ENCODE measurements at regions not wholly inside any gene's neighbourhood (a gene's known extent, or its start where the extent isn't known, plus 50 kb on each side); places are given as distances from the start of the nearest gene placed in this dataset.

DNA sequence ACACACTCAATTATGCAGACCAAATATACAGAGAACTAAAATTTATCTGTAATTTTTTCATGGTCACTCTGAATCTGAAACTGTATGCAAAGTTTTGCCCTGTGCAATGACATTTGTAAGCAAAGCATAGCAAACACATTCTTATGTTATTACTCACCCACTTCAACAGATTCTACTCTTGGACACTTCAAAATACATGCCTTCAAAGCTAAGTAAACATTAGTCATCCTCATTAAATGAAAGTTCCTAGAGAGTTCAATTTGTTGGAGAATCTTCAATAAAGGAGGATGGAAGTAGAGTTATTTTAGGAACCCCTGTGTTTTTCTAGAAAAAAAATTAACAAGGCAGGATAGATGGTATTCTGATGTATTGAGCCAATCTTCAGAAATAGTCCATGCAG lies 639.7 kb upstream of the C9orf72 start (continued):
- TF ChIP-seq, protein P1, sequence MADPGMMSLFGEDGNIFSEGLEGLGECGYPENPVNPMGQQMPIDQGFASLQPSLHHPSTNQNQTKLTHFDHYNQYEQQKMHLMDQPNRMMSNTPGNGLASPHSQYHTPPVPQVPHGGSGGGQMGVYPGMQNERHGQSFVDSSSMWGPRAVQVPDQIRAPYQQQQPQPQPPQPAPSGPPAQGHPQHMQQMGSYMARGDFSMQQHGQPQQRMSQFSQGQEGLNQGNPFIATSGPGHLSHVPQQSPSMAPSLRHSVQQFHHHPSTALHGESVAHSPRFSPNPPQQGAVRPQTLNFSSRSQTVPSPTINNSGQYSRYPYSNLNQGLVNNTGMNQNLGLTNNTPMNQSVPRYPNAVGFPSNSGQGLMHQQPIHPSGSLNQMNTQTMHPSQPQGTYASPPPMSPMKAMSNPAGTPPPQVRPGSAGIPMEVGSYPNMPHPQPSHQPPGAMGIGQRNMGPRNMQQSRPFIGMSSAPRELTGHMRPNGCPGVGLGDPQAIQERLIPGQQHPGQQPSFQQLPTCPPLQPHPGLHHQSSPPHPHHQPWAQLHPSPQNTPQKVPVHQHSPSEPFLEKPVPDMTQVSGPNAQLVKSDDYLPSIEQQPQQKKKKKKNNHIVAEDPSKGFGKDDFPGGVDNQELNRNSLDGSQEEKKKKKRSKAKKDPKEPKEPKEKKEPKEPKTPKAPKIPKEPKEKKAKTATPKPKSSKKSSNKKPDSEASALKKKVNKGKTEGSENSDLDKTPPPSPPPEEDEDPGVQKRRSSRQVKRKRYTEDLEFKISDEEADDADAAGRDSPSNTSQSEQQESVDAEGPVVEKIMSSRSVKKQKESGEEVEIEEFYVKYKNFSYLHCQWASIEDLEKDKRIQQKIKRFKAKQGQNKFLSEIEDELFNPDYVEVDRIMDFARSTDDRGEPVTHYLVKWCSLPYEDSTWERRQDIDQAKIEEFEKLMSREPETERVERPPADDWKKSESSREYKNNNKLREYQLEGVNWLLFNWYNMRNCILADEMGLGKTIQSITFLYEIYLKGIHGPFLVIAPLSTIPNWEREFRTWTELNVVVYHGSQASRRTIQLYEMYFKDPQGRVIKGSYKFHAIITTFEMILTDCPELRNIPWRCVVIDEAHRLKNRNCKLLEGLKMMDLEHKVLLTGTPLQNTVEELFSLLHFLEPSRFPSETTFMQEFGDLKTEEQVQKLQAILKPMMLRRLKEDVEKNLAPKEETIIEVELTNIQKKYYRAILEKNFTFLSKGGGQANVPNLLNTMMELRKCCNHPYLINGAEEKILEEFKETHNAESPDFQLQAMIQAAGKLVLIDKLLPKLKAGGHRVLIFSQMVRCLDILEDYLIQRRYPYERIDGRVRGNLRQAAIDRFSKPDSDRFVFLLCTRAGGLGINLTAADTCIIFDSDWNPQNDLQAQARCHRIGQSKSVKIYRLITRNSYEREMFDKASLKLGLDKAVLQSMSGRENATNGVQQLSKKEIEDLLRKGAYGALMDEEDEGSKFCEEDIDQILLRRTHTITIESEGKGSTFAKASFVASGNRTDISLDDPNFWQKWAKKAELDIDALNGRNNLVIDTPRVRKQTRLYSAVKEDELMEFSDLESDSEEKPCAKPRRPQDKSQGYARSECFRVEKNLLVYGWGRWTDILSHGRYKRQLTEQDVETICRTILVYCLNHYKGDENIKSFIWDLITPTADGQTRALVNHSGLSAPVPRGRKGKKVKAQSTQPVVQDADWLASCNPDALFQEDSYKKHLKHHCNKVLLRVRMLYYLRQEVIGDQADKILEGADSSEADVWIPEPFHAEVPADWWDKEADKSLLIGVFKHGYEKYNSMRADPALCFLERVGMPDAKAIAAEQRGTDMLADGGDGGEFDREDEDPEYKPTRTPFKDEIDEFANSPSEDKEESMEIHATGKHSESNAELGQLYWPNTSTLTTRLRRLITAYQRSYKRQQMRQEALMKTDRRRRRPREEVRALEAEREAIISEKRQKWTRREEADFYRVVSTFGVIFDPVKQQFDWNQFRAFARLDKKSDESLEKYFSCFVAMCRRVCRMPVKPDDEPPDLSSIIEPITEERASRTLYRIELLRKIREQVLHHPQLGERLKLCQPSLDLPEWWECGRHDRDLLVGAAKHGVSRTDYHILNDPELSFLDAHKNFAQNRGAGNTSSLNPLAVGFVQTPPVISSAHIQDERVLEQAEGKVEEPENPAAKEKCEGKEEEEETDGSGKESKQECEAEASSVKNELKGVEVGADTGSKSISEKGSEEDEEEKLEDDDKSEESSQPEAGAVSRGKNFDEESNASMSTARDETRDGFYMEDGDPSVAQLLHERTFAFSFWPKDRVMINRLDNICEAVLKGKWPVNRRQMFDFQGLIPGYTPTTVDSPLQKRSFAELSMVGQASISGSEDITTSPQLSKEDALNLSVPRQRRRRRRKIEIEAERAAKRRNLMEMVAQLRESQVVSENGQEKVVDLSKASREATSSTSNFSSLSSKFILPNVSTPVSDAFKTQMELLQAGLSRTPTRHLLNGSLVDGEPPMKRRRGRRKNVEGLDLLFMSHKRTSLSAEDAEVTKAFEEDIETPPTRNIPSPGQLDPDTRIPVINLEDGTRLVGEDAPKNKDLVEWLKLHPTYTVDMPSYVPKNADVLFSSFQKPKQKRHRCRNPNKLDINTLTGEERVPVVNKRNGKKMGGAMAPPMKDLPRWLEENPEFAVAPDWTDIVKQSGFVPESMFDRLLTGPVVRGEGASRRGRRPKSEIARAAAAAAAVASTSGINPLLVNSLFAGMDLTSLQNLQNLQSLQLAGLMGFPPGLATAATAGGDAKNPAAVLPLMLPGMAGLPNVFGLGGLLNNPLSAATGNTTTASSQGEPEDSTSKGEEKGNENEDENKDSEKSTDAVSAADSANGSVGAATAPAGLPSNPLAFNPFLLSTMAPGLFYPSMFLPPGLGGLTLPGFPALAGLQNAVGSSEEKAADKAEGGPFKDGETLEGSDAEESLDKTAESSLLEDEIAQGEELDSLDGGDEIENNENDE (IDR thresholded peaks at IDR 0.05; ENCODE audit: insufficient replicate concordance, low read length): no peak
- TF ChIP-seq RNF2 (IDR thresholded peaks at IDR 0.05; ENCODE audit: borderline replicate concordance, low read depth, low read length, missing control alignments, poor library complexity, severe bottlenecking) (no peak), ZNF274 (IDR thresholded peaks at IDR 0.05; ENCODE audit: borderline replicate concordance, extremely low read depth, low read length) (no peak), GTF2F1 (IDR thresholded peaks at IDR 0.05; ENCODE audit: borderline replicate concordance, low read depth, low read length) (no peak), PHF8 (conservative IDR thresholded peaks at IDR 0.05; ENCODE audit: low read depth, low read length) (no peak), CBX5 (IDR thresholded peaks at IDR 0.05; ENCODE audit: low read depth, low read length) (no peak), SP1 (IDR thresholded peaks at IDR 0.05; ENCODE audit: low read depth, low read length) (no peak), EZH2 (IDR thresholded peaks at IDR 0.05; ENCODE audit: low read depth, low read length, severe bottlenecking) (no peak), SP4 (IDR thresholded peaks at IDR 0.05; ENCODE audit: low read length) (no peak), KDM1A (IDR thresholded peaks at IDR 0.05; ENCODE audit: borderline replicate concordance, low read length) (no peak), CEBPB (IDR thresholded peaks at IDR 0.05; ENCODE audit: low read depth, low read length) (no peak)
